HG03025 (cell line): ENCODE measurements at regions not wholly inside any gene's neighbourhood (a gene's known extent, or its start where the extent isn't known, plus 50 kb on each side); places are given as distances from the start of the nearest gene placed in this dataset.

Experiments
- ATAC-seq: cut with Tn5 transposase; IDR thresholded peaks from one replicate; pipeline ENCODE4 v1.9.1; 2021; ENCODE audit warnings: mild to moderate bottlenecking, moderate library complexity; ENCODE audit not compliant: unreplicated experiment, low FRiP score

- ATAC-seq, result no peak
Measured at GRCh38 chr2:59938181-59938580, 615.3 kb downstream of the BCL11A start.

DNA sequence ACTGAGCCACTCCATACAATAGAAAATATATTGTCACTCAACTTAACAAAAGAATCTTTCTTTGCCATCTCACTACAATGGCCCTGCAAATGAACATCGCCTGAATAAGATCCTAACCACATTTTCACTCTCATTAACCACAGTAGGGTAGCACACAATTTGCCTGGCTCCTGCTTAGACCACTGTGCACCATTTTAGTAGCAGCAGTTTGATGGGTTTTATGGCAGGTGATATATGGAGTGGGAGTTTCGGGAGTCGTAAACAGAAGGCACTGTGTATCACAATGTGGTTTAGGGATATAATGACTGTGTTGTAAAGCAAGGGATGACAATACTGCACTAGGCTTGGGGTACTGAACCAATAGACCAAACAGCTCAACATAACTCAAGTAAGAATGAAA lies 617.4 kb downstream of the BCL11A start:
- no peak for ATAC-seq

DNA sequence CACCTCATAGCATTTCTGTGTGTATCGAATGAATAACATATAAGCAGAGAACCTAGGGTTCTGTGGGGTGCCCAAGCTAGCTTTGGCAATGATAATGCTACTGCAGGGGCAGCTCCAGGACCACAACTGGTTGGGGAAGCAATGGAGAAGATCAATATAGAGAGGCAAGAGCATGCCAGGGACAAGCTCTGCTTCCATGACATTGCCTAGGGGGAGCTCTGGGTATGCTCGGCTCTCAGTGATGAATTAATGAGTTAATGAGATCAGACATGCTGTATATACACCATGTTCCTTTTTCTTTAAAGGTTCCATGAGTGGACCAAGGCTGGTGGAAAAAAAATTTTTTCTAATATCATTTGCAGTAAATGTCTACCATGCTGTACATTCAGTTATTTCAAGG lies 618.4 kb downstream of the BCL11A start:
- ATAC-seq, result no peak

- no peak for ATAC-seq
Measured at GRCh38 chr2:59933948-59934347, 619.5 kb downstream of the BCL11A start.

DNA sequence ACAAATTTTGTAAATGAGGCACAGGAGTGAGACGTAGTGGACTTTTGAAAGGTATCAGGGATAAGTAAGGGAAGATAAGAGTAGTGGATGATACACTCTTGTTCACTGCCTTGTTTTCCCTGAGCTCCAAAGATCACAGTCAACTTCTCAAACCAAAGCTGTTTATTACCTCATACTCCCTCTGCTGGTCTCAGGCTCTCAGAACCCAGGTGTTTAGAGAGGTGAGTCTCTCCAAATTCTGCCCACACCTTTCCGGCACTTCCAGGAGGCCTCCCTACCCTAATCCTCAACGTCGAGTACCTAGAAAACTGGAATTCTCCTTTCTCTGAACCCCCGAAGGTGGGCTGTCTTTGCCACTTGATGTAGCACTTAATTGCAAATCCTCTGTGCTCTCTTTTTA lies 621.1 kb downstream of the BCL11A start:
- ATAC-seq, result no peak

DNA sequence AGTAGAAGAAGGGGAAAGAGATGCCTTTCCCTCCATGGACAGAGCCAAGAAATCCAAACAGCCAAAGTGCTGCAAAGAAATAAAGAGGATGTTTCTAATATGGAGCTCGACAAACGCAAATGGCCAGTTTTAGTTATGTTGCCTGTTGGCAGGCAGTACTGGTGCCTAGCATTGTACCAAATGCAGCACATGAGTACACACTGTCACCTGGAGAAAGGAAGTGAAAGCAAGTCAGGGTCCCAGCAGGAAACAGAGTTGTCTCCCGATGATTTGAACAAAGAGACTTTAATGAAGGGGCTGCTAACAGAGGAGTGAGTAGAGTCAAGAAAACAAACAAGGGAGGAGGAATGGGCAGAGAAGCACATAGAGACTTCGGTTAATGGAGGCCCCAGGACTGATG lies 623.0 kb downstream of the BCL11A start:
- ATAC-seq, result no peak

- ATAC-seq, result no peak
Measured at GRCh38 chr2:59926731-59927130, 626.7 kb downstream of the BCL11A start.

- no peak for ATAC-seq
Measured at GRCh38 chr2:59925321-59925720, 628.1 kb downstream of the BCL11A start.

- ATAC-seq, result no peak
Measured at GRCh38 chr2:59924346-59924745, 629.1 kb downstream of the BCL11A start.

DNA sequence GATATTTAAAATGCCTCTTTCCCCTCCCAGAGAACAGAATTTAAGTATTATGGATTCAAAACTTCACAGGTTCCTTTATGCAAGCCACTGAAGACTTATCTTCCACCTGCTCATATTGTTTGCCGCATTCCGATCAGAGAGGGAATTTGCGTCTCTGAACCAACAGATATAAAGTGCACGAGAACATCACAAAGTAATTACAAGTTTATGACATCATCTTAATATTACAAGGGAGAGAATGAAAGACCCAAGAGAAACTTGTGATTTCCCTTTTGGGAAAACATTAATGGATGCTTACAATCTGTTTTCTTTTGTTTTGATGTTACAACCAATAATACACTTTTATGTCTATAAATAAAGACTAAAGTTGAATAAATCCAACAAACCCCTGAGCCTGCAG lies 631.0 kb downstream of the BCL11A start:
- ATAC-seq, result no peak

DNA sequence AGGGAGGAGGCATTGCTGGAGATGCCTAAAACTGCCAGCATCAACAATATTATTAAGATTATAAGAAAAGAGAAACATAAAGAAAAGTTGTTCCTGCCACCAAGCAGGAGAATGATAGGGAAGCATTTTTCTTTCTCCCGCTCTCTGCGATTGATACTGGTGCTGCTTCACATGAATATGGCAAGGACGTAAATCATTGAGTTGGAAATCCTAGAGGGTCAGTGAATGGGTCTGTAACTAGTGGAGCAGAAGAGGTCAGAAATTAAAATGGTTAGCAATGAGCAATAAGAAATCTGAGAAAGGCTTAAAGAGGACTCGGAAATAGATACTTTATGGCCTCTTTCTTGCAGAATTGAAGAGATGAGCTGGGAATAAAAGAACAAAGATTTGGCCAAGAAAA lies 631.7 kb downstream of the BCL11A start:
- no peak for ATAC-seq

- ATAC-seq, result no peak
Measured at GRCh38 chr2:59920961-59921360, 632.5 kb downstream of the BCL11A start.

GRCh38 chr2:59920307-59920706 lies 633.1 kb downstream of the BCL11A start:
- no peak for ATAC-seq

DNA sequence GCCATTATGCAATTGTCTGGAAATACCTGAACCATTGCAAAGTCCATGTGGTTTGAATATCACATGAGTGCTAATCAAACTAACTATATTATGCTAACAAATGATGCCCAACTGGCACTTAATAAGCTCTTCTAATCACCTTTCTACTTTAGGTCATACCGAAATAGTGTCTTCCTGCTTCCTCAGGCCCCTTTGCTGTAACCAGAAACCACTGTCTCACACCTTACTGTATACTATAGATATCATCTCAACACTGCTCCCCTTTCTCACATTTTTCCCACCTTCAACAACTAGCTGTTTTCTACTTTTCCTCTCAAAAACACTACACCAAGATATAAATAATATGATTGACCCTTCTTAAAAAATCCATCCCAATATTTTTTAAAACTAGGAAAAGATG lies 633.9 kb downstream of the BCL11A start:
- ATAC-seq, result no peak

- no peak for ATAC-seq
Measured at GRCh38 chr2:59912042-59912441, 641.4 kb downstream of the BCL11A start.

DNA sequence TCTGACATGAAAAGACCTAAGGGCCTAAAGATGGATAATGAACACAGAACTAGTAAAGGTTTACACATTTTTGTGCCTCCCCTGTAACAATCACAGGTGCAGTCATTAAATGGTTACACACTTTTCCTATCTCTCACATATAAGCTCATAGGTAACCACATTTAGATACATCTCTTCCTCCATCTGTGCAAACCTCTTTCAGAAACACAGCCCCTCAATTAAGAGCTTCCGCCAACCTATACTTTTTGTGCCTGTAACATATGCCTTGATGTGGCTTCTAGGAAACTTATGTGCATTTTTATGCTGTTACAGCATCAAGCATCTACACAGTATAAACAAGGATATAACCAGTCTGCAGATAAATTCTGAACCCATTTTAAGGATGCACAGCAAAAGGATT lies 643.3 kb downstream of the BCL11A start:
- no peak for ATAC-seq

GRCh38 chr2:59909147-59909546 lies 644.3 kb downstream of the BCL11A start:
- no peak for ATAC-seq

- ATAC-seq, result no peak
Measured at GRCh38 chr2:59905731-59906130, 647.7 kb downstream of the BCL11A start.

- no peak for ATAC-seq
Measured at GRCh38 chr2:59903994-59904544, 649.4 kb downstream of the BCL11A start.

DNA sequence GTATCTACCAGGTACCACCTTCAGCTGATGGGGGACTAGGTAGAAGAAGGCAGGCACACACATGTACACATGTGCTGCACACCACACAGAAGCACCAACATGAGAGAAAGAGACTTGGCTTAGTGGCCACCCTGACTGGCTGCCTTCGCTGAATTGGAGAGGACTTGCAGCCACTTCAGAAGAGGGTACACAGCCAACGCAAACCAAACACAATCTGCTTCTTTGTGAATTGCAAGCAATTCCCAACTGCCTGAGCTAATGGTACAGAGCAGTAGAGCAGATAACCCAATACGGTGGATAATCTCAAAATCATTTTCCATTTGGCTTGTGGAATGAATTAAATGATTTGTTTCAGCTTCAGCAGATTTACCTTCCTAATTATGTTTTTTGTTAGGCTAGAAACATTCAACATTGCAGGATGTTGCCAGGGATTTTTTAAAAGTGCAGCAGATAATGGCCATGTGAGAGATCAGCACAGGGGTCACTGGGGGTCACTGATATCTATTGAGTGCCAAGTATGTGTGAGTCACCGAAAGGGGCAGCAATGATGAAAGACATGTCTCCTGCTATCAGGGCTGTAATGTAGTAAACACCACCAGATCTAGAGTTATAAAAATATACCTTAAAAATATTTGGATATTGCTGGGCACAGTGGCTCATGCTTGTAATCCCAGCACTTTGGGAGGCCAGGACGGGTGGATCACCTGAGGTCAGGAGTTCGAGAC lies 652.6 kb downstream of the BCL11A start:
- no peak for ATAC-seq

GRCh38 chr2:59899692-59900091 lies 653.8 kb downstream of the BCL11A start:
- ATAC-seq, result no peak

DNA sequence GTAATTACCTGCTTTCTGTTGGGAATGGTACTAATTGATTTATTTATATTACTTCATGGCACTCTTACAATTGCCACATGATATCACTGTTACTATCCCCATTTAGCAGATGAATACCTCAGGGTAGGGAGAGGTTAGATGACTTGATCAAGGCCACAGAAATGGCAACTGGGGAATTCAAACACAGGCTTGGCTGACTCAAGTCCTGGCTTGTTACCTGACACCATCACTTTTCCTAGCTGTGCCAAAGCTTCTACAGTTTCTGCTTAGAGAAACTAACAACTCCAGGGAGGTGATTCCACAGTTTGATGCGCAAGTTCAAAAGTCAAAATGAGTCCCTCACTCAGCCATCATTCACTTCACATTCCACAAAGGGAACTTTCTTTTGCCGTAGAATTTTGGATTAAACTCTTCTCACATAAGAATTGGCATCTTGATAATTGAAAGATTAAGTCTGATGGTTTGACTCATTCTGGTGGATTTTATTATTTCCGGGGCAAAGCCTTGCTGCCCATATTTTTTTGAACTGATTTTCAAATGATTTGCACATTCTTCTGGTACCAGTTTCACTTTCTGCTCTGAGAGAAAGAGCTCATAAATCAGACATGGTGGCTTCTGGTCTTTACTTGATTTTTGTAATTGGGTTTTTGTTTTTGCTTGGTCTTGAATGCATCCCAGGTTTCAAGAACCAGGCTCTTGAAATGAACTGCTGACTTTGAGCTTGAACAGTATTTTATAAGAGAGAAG lies 656.8 kb downstream of the BCL11A start:
- no peak for ATAC-seq
